Inferior parietal cortex (tissue), 1 donor: ENCODE measurements at regions not wholly inside any gene's neighbourhood (a gene's known extent, or its start where the extent isn't known, plus 50 kb on each side); places are given as distances from the start of the nearest gene placed in this dataset.

Experiments
- DNase-seq: peaks from one replicate; pipeline ENCODE4 v3.0.0-alpha.2; 2016; ENCODE audit errors: extremely low spot score

- DNase-seq: no peak
These were observed 87.6 kb upstream of the SLC25A26 start for GRCh38 chr3:66133050-66133757.

DNA sequence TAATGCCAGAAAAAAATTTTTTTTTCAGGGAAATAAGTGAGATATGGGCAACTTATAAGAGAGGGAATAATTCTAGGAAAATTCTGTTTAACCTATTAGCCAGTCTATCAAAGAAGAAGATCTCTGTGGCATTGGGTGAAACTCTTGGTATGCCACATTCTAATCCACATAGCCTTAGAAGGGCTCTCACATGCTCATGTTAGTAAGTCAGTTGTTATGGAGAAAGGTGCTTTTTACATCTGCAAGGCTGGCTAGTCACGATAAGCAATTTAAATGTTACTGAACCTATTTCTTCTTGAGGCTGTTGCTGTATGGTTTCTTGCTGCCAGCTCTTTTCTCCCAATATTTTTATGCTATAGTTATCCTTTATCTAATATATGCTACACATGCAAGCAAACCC lies 89.9 kb upstream of the MAGI1 start:
- no peak for DNase-seq

GRCh38 chr3:66121318-66121717 lies 82.6 kb upstream of the MAGI1 start:
- DNase-seq: no peak

DNA sequence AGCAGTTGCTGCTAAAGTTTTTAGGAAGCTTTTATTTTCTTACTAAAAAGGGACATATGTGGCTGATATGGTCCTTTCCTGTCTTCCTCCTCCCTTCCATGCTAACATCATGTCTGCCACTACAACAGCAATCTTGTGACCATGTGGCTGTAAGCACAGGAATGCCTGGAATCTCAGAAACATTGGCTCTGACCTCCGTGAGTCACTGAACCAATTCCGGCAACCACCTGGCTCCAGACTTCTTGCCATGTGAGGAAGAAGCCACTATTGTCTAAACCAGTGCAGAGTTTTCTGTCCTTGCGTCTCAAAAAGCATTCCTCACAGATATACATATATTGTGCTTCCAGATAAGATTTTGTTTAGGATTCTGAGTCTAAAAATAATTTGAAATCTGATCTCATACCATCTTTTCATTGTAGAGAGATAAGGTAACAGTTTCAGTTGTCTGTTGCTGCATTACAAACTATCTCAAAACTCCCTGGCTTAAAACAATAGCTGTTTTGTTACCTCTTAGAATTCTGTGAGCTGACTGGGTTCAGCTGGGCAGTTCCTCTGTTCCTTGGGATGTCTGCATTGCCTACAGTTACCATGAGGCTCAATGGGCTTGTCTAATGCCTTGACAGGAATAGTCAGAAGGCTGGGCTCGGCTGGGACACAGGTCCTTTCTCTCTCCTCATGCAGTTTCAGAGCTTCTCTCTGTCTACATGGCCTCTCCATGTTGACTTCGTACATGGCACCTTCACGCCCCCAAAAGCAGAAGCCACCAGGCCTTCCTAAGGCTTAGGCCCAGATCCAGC lies 77.3 kb upstream of the MAGI1 start:
- no peak for DNase-seq

- DNase-seq: no peak
These were observed 74.8 kb upstream of the MAGI1 start for GRCh38 chr3:66113542-66113941.

GRCh38 chr3:66110840-66111239 lies 72.1 kb upstream of the MAGI1 start:
- DNase-seq: no peak

DNA sequence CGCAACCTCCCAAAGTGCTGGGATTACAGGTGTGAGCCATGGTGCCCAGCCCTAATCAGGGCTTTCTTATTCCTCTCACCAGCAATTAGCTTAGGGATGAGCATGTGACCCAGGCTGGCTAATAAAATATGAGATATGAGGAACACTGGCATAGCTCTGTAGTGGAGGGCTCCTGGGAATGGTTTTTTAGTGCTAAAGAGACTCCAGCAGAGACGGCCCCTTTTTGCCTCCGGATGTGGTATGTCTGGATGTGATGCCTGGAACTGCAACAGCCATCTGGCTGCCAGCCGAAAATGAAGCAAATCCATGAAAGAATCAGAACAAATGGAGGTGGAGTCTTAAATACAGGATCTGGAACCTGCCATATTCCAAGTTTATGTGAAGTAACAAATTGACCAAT lies 69.1 kb upstream of the MAGI1 start:
- no peak for DNase-seq

- no peak for DNase-seq
These were observed 68.1 kb upstream of the MAGI1 start for GRCh38 chr3:66106788-66107187.

GRCh38 chr3:66104535-66104934 lies 65.8 kb upstream of the MAGI1 start:
- no peak for DNase-seq

- no peak for DNase-seq
These were observed 65.0 kb upstream of the MAGI1 start for GRCh38 chr3:66103729-66104128.

- no peak for DNase-seq
These were observed 63.2 kb upstream of the MAGI1 start for GRCh38 chr3:66101901-66102300.

DNA sequence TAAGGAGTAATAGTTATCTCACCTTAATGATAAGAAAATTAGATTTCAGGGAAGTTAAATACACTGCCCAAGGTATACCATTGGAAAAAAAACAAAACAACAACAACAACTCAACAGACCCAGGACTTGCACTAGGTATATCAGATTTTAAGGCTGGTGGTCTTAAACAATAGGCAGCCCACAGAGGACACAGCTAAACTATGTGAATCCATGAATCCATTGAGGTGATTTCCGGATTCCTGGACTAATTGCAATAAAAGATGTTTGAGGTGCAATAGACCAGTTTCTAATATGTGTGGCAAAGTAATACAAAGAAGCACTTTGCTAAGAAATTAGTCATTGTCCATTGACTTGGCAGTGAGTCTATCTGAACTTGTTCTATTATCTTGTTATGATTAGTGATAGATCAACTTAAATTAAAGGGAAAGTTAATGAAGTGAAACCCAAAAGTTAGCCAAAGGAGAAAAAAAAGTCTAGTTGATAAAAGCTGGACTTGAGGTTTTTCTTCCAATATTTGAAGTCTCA lies 60.9 kb upstream of the MAGI1 start:
- no peak for DNase-seq

DNA sequence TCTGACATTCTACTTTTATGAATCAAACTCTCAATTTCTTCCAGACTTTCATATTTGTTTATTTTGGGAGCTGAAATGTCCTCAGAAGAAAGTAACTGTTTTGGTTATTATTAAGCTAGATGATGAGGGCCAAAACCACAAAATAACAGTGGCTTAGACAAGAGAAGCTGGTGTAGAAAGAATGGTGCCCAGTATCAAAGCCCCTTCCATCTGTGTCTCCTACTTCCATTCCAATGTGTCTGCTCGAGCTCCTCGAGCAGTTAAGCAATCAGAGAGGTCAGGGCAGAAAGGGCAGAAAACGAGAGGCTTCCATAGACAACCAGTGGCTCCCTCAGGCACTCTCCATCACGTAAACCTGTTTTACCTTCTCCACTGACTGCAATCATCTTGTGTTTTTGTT lies 59.7 kb upstream of the MAGI1 start:
- no peak for DNase-seq

DNA sequence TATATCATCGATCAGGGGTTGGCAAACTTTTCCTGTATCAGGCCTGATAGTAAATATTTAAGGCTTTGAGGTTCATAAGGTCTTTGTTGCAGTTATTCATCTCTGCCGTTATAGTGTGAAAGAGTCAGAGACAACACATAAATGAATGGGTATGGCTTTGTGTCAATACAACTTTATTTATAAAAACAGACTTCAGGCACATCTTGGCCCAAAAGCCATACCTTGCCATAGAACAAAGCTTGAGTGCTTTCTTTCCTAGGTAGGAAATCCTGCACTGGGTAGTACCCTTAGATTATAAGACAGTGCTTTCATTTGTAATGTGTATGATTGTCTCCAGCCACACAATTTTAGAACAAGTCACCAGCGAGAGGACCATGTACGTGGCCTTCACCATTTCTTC lies 58.9 kb upstream of the MAGI1 start:
- no peak for DNase-seq

DNA sequence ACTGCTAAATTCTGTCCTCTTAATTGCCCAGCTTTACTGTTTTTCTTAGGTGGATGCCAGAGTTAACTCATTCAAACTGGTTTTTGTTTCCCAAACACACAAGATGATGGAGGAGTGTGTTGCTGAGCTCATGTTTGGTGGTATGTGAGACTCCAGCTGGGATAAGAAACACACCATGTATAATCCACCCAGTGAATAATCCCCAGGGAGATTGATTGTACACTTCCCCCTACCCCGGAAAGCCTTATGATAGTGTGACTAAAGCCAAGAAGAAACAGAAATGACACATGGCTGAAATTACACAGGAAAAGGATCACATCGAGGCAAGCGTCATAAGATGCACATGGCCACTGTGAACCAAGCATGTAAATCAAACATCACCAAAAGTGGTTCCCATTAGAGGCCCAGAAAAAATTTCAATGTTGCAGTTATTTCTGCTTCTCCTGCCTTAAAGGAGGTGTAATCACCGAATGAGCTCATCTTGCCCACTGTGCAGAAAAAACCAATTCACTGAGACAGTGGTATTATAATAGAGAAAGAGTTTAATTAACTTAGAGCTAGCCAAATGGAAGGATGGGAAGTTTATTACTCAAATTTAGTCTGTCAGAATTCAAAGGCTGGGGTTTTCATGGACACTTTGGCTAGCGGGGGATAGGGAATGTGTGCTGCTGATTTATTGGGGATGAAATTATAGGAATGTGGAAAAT lies 56.7 kb upstream of the MAGI1 start:
- no peak for DNase-seq

DNA sequence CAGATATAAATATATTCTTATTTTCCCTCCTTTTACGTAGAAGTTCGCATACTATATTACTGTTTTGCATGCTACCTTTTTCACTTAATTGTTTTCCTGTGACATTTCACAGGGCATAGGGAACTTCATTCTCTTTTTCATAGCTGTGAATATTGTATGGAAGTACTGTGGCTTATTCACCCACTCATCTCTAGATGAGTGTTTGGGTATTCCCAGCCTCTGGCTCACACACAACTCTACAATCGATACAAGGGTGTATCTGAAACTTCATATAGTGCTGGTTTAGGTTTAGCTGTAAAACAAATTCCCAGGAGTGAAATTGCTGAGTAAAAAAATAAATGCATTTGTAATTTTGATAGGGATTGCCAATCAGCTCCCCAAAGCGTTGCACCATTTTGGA lies 55.3 kb upstream of the MAGI1 start:
- DNase-seq: no peak

GRCh38 chr3:66092175-66092995 lies 53.7 kb upstream of the MAGI1 start:
- no peak for DNase-seq
